ENCODE measurements at regions not wholly inside any gene's neighbourhood (a gene's known extent, or its start where the extent isn't known, plus 50 kb on each side); places are given as distances from the start of the nearest gene placed in this dataset.

DNA sequence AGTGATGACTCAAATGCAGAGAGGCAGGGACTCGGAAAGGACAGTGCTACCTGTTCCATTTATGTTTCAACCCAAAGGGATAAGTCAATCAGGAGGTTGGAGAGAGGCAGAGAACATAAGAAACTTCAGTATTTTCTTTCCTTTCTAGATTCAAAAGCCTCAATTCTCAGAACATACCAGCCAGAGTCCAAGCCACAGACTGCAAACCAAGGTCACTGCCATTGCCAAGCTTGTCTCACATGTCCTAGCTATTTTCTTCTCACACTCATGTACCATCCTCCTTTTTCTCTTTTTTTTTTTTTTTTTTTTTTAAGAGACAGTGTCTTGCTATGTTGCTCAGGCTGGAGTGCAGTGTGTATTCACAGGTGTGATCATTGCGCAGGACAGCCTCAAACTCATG is 111.7 kb upstream of the AKIP1 start:
- no peak for TF ChIP-seq POLR2A (IDR thresholded peaks at IDR 0.05)
- TF ChIP-seq, protein P1, sequence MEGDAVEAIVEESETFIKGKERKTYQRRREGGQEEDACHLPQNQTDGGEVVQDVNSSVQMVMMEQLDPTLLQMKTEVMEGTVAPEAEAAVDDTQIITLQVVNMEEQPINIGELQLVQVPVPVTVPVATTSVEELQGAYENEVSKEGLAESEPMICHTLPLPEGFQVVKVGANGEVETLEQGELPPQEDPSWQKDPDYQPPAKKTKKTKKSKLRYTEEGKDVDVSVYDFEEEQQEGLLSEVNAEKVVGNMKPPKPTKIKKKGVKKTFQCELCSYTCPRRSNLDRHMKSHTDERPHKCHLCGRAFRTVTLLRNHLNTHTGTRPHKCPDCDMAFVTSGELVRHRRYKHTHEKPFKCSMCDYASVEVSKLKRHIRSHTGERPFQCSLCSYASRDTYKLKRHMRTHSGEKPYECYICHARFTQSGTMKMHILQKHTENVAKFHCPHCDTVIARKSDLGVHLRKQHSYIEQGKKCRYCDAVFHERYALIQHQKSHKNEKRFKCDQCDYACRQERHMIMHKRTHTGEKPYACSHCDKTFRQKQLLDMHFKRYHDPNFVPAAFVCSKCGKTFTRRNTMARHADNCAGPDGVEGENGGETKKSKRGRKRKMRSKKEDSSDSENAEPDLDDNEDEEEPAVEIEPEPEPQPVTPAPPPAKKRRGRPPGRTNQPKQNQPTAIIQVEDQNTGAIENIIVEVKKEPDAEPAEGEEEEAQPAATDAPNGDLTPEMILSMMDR (IDR thresholded peaks at IDR 0.05): no peak

All from heart left ventricle (tissue), 13 donors.